Activated CD4-positive, alpha-beta T cell treated with anti-CD3 and anti-CD28 coated beads, Interleukin-2, Interleukin-6, amounts not matched to agents 100 ng/mL and 50 ng/mL, durations not matched to agents 16 hours and 8 hours (primary cell): ENCODE measurements at regions not wholly inside any gene's neighbourhood (a gene's known extent, or its start where the extent isn't known, plus 50 kb on each side); places are given as distances from the start of the nearest gene placed in this dataset.
"Not testable (repeated sequence)": the region's sequence is repeated elsewhere in the genome, so short reads cannot be mapped to it uniquely, and the experiment has no call there.

Experiments used
- DNase-seq: peaks from one replicate; pipeline ENCODE4 v3.0.0-alpha.2; 2020

DNA sequence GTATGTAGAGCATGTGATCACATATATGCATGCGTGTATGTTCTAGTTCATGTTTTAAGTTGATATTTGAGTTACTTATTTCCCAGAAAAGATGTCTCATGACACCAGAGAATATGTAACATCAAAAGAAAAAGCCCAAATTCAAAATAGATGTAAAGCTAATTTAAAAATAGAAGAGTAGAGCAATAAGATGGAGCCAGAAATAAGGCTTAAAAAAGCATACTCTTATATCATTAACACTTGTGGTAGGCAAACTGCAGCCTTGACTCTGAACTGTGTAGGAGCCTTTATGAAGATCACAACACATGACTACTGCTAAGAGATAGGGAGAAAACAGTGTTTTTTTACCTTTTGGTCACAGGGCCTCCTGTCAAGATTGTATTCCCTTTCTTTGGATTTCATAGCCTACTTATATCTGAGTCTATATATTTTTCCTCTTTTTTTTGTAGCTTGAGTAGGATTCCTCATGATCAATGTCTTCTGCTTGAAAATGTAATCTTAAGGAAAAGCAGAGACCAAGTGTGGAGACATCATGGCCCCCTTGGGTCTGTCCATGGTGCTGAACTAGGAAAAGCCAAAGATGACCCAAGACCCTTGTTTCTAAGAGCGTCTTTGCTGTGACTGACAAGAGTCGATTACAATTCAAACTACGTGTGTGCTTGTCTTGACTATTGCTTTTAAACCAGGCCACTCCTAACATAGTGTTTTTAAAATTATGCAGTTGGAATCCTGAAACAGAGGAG lies 390.4 kb downstream of the SHISA9 start:
- DNase-seq = no peak

DNA sequence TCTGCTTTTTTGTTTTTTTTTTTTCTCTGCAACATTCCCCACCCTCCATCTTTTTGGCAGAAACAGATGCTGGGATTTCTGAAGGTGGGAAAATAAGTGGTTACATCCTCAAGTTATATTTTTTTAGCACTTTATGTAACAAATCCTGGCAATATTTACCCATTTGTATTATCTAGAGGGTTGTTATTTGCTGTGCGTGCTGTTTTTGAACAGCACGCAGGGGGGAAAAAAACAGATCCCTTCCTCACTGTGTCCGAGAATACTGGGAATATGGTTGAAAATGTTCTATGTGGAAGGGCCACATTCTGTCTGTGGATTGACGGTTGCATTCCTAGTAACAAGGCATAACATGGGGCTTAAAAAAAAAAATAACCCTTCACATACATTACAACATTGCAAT lies 394.8 kb downstream of the SHISA9 start:
- DNase-seq = no peak

DNA sequence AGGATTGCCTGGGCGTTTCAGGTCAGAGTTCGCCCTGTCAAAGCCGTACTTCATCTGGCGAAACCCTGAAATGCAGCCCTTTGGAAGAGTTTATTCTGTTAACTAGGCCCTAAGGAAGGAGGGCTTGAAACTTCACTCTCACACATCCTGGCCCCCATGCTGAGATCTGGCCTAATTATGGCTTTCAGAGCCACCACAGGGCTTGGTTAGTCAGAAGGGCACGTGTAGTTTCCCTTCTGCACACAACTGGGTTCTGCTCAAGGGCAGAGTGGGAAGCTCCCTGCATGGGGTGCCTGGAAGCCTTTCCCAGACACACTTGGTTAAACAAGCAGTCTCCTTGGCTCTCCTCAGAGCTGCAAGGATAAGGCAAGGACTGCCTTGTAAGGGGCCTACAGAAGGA lies 397.3 kb downstream of the SHISA9 start:
- no peak for DNase-seq

DNA sequence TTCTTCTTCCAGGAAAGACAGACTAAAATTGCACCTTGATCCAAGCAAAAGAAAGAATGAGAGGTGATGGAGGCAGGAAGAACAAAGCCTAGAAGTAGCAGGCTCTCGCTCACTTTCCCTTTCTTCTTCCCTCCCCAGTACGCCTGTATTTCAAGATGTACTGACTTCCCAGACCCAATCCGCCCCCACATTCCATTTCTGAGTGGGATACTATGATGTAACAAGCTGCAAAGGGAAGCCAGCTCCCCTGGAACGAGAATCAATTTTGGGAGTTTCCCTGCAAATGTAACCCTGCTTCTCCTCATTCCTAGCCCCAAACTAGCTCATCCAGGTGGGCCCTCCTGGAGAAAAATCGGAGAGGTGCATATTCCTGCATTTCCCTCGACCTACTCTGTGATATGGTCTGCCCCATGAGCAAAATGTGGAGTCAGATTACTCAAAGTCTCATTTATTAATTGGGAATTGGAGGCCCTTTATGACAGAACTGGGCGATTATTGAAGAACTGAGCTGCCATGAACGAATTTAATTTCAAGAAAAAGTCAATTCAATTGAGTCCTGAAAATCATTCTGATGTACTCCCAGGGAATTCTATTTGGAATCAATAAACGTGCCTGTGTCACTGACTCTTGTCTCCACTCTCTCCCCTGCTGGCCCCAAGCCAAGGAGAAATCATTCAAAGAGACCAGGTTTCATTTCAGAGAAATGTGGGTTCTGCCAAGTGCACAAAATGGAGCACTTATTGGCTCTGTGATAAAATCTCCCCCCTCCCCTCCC lies 398.9 kb downstream of the SHISA9 start:
- DNase-seq = no peak

DNA sequence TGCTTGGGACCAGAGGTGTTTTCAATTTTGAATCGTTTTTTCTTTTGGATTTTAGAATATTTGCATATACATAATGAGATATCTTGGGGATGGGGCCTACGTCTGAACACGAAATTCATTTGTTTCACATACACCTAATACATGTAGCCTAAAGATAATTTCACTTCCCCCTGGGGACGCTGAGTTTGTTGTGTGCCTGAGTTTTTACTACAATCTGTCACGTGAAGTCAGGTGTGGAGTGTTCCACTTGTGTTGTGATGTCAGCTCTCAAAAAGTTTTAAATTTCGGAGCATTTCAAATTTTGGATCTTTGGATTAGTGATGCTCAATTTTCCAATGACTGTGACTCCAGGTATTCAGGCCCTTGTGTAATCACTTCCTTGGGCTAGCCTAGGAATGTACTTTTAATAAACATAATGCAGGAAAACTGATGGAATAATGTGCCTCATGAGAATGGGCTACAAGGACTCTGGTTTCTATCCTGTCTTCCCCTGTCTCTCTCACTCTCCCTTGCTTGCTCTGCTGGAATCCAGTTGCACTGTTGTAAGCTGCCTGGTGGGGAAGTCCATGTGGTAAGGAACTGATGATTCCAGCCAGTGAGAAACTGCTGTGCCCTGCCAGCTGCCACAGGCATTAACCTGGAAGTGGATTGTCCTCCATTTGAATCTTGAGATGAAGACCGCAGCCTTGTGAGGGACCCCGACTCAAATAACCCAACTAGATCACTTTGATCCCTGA lies 403.8 kb downstream of the SHISA9 start:
- no peak for DNase-seq

DNA sequence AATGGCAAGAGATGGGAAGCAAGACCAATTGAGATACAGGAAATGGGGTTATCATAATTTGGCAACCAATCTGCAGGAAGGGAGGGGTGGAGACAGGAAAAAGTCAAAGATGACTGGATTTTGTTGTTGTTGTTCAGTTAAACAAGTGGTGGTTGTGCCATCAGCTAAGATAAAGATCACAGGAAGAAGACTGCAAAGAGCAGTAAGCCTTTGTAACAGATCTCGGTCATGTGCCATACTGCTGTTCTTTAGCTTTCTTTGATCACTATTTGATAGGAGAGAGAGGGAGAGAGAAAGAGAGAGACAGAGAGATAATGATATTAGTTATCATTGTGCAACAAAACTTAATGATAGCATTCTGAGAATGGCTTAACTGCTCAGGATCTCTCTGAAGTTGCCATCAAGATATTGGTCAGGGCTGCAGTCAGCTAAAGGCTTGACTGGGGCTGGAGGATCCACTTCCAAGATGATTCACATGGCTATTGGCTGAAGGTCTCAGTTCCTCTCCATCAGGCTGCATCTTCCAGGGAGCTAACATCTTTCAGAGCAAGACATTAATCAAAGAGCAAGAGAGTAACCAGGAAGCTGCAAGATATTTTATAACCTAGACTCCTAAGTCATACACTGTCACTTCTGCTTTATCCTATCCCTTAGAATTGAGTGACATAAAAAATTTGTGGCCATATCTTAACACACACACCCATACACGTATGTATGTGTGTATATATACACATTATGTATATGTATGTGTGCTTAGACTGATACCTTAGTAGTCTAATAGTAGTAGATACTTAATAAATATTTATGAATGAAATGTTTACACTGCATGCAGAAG lies 405.0 kb downstream of the SHISA9 start:
- no peak for DNase-seq

DNA sequence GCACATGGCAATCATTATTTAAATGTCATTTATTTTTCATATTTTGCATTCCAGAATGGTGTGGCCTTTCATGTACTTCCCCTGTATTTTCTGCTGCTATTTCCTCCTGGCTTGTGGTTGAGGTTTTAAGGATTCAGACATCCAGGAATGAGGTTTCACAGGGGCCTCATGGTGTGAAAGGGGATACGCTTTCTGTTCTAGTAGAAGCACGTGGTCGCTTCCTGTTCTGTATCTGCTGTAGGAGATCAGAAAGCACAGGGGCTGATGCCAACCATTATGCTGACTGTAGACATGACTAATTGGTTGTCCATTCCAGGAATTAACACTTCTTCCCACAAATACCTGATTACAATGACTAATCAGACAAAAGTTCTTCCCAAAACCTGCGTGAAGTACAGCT lies 405.9 kb downstream of the SHISA9 start:
- no peak for DNase-seq

DNA sequence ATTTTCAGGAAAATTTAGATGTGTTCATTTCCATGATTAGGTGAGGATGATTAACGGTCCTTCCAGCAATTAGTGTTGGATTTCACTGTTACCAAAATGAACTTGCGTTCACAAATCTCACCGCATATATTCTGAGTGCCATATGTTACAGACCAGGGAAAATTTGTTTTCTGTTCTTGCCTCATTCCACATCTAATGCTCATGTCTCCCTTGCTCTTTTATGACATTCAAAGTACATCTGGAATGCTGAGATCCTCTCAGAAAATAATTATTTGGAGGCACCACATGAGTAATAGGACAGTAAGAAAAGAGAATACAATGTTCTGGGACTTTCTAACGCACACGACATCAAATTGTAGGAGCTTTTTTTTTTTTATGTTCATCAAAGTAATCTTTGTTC lies 406.5 kb downstream of the SHISA9 start:
- DNase-seq = no peak

DNA sequence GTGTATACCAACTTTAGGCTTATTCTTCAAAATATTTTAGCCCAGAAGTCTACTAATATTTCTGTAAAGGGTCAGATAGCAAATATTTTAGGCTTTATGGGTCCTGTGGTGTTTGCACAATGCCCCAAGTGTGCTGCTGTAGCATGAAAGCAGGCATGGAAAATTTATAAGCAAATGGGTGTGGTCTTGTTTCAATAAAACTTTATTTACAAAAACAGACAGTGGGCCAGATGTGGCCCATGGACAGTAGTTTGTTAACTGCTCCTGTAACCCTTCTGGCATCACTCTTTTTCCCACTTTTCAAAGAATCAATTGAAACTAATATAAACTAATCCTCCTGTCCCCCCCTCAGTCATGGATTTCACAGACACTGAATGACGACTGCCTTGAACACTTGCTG lies 410.7 kb downstream of the SHISA9 start:
- DNase-seq = no peak

DNA sequence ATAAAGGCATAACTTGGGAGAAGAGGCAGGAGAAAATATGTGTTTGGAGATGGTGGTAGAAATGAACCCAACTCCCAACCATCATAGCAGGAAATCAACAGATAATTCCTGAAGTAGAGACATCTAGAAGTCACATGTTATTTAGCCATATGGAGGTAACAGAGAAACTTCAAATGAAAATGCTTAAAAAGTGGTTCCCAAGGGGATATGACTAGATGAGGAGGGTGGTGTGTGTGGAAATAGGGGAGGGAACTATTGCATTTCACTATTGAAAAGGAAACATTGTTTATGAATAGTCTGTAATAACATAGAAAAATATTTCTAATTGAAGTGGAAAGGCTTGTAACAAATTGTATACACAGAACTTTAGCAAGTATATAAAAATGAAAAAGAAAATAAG lies 412.0 kb downstream of the SHISA9 start:
- DNase-seq = no peak

DNA sequence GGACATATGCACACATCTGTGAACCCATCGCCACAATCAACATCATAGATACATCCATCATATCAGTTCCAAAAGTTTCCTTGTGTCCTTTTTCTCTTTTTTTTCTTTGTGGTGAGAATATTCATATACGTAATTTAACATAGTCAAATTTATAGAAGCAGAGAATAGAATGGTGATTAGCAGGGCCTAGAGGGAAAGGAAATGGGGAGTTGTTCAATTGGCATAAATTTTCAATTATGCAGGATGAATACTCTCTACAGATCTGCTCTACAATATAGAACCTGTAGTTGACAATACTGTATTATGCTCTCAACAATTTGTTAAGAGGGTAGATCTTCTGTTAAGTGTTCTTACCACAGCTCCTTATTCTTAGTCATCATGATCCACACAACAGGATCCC lies 413.2 kb downstream of the SHISA9 start:
- no peak for DNase-seq

DNA sequence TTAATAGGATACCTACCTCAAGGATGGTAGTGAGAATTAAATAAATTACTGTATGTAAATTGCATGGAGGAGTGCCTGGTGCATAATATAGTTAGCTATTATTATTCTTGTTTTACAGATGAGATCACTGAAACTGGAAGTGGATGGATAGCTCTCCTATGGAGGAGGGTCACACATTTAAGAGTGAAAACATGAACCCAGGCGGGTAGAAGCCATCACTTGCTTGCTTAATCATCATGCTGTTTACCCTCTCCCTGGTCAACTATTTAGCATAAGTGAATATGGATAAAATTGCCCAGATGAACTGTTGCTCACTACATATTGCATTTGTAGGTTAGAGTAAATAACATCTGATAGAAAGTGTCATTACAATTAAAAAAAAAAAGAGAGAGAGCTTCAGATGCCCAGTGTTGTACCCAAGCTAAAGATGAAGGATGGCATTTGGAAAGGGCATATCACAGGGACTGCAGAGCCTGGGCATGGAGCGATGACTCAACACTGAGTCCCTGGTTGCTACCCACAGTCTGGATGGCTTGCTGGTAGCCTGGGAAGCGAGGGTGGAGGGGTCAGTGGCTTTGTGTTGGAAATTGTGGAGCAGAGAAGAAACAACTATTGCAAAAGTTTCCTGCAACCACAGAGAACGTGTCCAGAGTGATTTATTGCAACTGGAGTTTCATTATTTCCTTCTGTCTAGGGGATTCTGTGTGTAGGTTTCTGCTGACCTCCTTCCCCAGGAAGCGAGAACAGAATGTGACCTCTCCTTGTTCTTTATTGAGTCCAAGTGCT lies 414.4 kb downstream of the SHISA9 start:
- DNase-seq = no peak

DNA sequence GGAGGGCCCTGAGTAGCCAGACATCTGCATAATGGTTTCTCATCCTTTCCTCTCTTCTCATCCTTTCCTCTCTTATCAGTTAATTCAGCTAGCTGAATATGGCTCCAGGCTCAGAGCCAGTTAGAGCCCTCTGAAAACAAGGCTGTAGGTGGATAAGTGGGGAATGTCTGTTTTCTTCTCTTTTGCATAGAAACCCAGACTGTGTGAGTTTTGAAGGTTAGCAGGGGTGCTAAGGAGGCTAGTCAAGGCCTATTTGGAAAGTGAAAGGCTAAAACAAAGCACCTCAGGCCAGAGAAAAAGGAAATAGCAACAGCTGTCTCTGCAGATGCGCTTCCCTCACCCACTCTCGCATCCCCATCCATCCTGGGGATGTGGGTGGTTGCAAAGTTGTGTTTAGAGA lies 420.9 kb downstream of the SHISA9 start:
- DNase-seq = no peak

DNA sequence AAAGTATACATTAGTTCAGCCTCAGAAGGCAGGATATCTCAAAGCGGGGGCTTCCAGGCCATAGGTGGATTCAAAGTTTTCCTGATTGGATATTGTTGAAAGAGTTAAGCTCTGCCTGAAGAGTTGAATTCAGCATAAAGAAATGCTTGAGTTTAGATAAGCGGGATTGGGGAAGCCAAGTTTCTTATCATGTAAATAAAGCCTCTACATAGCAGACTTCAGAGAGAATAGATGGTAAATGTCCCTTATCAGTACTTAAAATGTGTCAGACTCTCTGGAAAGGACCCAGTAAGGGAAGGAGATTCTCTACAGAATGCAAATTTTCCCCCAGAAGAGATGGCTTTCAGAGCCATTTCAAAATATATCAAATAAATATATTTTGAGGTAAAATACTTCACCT lies 423.5 kb downstream of the SHISA9 start:
- DNase-seq = no peak

DNA sequence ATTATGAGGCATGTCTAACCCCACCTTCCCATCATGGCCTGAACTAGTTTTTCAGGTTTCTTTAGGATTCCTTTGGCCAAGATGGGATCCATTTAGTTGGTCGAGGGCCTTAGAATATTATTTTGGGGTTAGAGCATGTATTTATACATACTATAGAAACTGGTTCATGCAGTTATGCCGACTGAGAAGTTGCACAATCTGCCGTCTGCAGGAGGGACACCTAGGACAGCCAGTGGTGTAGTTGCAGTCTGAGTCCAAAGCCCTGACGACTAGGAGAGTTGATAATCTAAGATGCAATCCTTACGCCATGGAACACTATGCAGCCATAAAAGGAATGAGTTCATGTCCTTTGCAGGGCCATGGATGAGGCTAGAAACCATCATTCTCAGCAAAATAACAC lies 424.0 kb downstream of the SHISA9 start:
- no peak for DNase-seq

DNA sequence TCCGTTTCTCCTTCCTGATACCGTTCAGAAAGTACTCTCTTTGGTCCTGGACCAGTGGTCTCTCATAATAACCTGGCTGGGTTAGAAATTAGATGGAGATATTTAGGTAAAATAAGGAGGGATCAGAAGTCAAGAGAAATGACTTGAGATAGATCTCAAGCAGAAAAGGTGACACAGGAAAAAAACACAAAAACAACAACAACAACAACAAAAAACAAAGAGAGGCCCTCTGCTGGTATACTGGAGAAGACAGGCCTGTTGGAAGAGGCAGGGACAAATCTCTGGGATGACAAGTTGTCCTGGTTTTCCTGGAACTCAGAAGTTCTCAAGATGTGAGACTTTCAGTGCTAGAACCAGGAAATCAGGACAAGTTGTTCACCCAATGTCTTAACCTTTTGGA lies 430.5 kb downstream of the SHISA9 start:
- no peak for DNase-seq

DNA sequence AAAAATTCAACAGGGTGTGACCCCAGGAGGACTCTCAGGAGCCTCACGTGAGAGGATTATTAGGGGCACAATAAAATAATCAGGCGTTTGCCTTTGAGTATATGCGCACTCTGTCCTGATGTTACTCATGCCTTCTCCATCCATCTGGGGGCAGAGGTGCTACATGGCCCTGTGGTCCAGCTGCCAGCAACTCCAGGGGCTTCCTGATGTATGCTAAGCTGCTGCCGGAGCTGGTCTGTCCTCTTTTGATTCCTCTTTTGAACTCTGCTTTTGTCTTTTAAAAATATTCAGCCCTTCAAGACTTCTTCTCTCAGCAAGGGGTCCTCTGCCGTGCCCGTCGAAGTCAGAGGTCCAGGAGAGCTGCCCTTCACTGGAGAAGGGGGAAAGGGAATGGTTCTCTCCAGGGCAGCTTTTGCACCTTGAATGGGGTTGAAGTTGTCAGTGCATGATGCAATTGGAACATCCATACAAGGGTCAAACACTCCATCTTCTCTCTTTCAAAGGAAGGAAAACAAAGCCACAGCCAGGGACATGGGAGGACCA lies 431.4 kb downstream of the SHISA9 start:
- no peak for DNase-seq

DNA sequence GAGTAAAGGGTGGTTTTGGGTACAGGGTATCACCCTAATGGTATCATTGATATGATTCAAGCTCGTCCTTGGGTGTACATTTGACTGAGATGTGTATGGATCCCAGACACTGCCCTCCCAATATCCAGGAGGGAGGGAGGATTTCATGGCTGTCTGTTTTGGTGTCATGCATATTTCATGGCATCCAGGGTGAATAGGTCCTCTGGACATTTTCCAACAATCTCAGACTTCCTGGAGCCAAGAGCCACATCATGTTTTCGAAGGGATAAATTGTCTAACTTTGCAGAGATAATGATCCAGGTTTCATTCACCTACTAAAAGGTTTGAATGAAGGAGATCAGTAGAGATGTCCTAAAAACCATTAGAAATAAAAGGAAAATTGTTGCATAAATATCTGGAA lies 431.9 kb downstream of the SHISA9 start:
- no peak for DNase-seq

DNA sequence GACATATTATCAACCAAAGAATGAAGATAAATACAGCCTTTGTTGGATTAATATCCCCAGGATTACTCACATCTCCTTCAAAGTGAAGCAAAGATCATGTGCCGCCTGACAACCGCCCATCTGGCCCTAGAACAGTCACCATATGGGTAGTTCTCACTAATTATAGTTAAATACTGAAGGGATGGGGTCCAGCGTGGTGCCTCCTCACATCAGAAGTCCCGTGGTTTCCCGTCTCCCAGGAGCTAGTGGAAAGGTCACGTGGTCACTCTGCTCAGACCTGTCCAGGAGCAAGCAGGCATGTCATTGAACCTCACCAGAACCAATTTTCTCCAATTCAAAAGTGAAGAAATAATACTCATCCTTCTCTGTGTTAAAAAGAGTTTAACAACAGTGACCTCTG lies 434.5 kb downstream of the SHISA9 start:
- no peak for DNase-seq

DNA sequence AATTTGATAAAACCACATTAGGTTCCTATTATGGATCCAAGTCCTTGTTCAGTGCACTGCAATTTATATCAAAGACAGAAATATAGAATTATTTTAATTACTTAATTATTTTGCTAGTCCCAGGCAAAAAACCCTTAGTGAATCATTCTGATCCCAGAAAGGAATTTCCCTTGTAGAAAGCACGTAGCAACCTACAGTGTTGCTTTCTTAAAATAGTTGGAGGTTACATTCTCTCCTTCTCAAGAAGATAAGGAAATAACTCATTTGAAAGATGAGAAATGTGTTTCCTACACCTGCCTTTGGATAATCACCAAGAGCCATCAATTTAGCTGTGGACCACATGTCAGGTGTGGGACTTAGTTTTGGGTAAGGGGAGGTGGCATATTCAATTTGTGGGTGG lies 434.9 kb downstream of the SHISA9 start:
- no peak for DNase-seq

DNA sequence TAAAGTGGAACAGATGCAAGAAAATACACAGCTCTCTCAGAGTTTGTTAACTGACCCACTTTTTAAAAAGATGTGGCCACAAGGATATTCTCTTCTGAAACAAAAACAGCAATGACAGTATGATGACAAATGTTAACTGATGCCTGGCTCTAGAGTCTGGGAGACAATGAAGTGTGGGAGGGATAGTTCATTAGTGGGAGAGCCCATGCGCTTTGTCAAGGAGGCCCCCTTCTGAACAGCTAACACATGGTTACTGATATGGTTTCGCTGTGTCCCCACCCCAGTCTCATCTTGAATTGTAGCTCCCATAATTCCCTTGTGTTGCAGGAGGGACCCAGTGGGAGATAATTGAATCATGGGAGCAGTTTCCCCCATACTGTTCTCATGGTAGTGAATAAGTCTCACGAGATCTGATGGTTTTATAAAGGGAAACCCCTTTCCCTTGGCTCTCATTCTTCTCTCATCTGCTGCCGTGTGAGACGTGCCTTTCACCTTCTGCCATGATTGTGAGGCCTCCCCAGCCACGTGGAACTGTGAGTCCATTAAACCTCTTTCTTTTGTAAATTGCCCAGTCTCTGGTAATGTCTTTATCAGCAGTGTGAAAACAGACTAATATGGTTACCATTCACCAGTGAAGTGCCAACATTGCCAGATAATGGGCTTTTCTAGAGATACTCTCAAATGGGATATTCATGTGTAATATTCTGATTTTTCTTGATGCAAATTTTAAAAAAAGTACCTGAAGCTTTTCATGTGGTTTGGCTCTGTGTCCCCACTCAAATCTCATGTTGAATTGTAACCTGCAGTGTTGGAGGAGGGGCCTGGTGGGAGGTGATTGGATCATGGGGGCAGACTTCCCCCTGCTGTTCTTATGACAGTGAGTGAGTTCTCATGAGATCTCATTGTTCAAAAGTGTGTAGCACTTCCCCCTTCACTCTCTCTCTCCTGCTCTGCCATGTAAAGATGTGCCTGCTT lies 435.8 kb downstream of the SHISA9 start:
- DNase-seq = not testable (repeated sequence)
